H9 (cell line): ENCODE measurements at regions not wholly inside any gene's neighbourhood (a gene's known extent, or its start where the extent isn't known, plus 50 kb on each side); places are given as distances from the start of the nearest gene placed in this dataset.

Experiments used
- DNase-seq: peaks from one replicate; pipeline ENCODE4 v3.0.0-alpha.2; 2017
- H2AFZ ChIP-seq: one replicate; pipeline ENCODE4 v1.6.1; 2013; ENCODE audit warnings: mild to moderate bottlenecking, low read length, control low read depth, moderate library complexity
- H2AK5ac ChIP-seq: 2 replicates; pipeline ENCODE4 v1.6.1; 2013; ENCODE audit warnings: low read length, control low read depth, mixed read lengths; ENCODE audit not compliant: insufficient read length
- H2BK120ac ChIP-seq: one replicate; pipeline ENCODE4 v1.6.1; 2013; ENCODE audit warnings: low read depth, mild to moderate bottlenecking, low read length, control low read depth, inconsistent platforms; ENCODE audit not compliant: poor library complexity, severe bottlenecking
- H2BK12ac ChIP-seq: 2 replicates; pipeline ENCODE4 v1.6.1; 2013; ENCODE audit warnings: low read length, control low read depth, mixed read lengths, low read depth; ENCODE audit not compliant: insufficient read length
- H2BK15ac ChIP-seq: 2 replicates; pipeline ENCODE4 v1.6.1; 2013; ENCODE audit warnings: low read depth, low read length, control low read depth
- H2BK20ac ChIP-seq: one replicate; pipeline ENCODE4 v1.6.1; 2013; ENCODE audit warnings: low read depth, mild to moderate bottlenecking, low read length, control low read depth, inconsistent platforms; ENCODE audit not compliant: poor library complexity, severe bottlenecking
- H2BK5ac ChIP-seq: 2 replicates; pipeline ENCODE4 v1.6.1; 2013; ENCODE audit warnings: low read length, control low read depth, mixed read lengths; ENCODE audit not compliant: insufficient read length
- H3K14ac ChIP-seq: 2 replicates; pipeline ENCODE4 v1.6.1; 2013; ENCODE audit warnings: low read length, control low read depth; ENCODE audit not compliant: insufficient read depth
- H3K18ac ChIP-seq: 2 replicates; pipeline ENCODE4 v1.6.1; 2013; ENCODE audit warnings: low read depth, mild to moderate bottlenecking, mixed read lengths, low read length, control low read depth; ENCODE audit not compliant: insufficient read length
- H3K23ac ChIP-seq: 2 replicates; pipeline ENCODE4 v1.6.1; 2013; ENCODE audit warnings: low read length, control low read depth, mixed read lengths, low read depth; ENCODE audit not compliant: insufficient read length
- H3K23me2 ChIP-seq: 2 replicates; pipeline ENCODE4 v1.6.1; 2013; ENCODE audit warnings: low read depth, mild to moderate bottlenecking, mixed read lengths, low read length, control low read depth; ENCODE audit not compliant: insufficient read length, poor library complexity, severe bottlenecking
- H3K27ac ChIP-seq: 2 replicates; pipeline ENCODE4 v1.5.1; 2013; ENCODE audit warnings: low read length, control low read depth, mixed read lengths, low read depth; ENCODE audit not compliant: insufficient read length
- H3K27me3 ChIP-seq: 2 replicates; pipeline ENCODE4 v1.6.1; 2013; ENCODE audit warnings: low read length, control low read depth, inconsistent platforms; ENCODE audit not compliant: insufficient read depth
- H3K4ac ChIP-seq: 2 replicates; pipeline ENCODE4 v1.6.1; 2013; ENCODE audit warnings: low read depth, mild to moderate bottlenecking, control low read depth, inconsistent platforms, low read length, moderate library complexity
- H3K4me1 ChIP-seq: 2 replicates; pipeline ENCODE4 v1.6.1; 2013; ENCODE audit warnings: low read length, control low read depth, inconsistent platforms; ENCODE audit not compliant: insufficient read depth
- H3K4me2 ChIP-seq: 2 replicates; pipeline ENCODE4 v1.6.1; 2013; ENCODE audit warnings: low read length, control low read depth, mixed read lengths; ENCODE audit not compliant: insufficient read length, insufficient read depth
- H3K56ac ChIP-seq: 2 replicates; pipeline ENCODE4 v1.6.1; 2013; ENCODE audit warnings: low read depth, mild to moderate bottlenecking, mixed read lengths, low read length, control low read depth; ENCODE audit not compliant: insufficient read length
- H3K79me1 ChIP-seq: 2 replicates; pipeline ENCODE4 v1.6.1; 2013; ENCODE audit warnings: low read depth, mild to moderate bottlenecking, moderate library complexity, low read length, control low read depth, inconsistent platforms; ENCODE audit not compliant: insufficient read depth, poor library complexity, severe bottlenecking
- H3K79me2 ChIP-seq: 2 replicates; pipeline ENCODE4 v1.6.1; 2013; ENCODE audit warnings: low read length, control low read depth, inconsistent platforms; ENCODE audit not compliant: insufficient read depth
- H3K9ac ChIP-seq: 2 replicates; pipeline ENCODE4 v1.6.1; 2013; ENCODE audit warnings: low read length, control low read depth, mixed read lengths; ENCODE audit not compliant: insufficient read length; ENCODE audit errors: extremely low read depth
- H3K9me3 ChIP-seq: one replicate; pipeline ENCODE4 v1.6.1; 2013; ENCODE audit warnings: low read depth, low read length, inconsistent platforms; ENCODE audit not compliant: control insufficient read depth
- H3T11ph ChIP-seq: one replicate; pipeline ENCODE4 v1.6.1; 2013; ENCODE audit warnings: mild to moderate bottlenecking, low read length, control low read depth, inconsistent platforms
- H4K20me1 ChIP-seq: one replicate; pipeline ENCODE4 v1.6.1; 2013; ENCODE audit not compliant: control insufficient read depth, insufficient read length, insufficient read depth
- H4K5ac ChIP-seq: 2 replicates; pipeline ENCODE4 v1.6.1; 2013; ENCODE audit warnings: low read depth, mild to moderate bottlenecking, mixed read lengths, low read length, control low read depth; ENCODE audit not compliant: insufficient read length
- H4K8ac ChIP-seq: replicated peaks from 2 replicates; pipeline ENCODE4 v1.6.1; 2013; ENCODE audit warnings: low read length, control low read depth, mixed read lengths, low read depth; ENCODE audit not compliant: insufficient read length
- H4K91ac ChIP-seq: 2 replicates; pipeline ENCODE4 v1.6.1; 2013; ENCODE audit warnings: low read depth, mild to moderate bottlenecking, moderate library complexity, mixed read lengths, low read length, control low read depth; ENCODE audit not compliant: insufficient read length
- H3K27ac Mint-ChIP-seq, 3 experiments: 2 replicates in 2 of 3; 3 replicates in 1 of 3; pipeline ENCODE4 v1.8.0; 2020 to 2021; ENCODE audit warnings: mixed read lengths in 3 of 3, mild to moderate bottlenecking in 1 of 3, moderate library complexity in 1 of 3
- H3K27me3 Mint-ChIP-seq: 2 replicates; pipeline ENCODE4 v1.8.0; 2021; ENCODE audit warnings: low read depth, mild to moderate bottlenecking, moderate library complexity, mixed read lengths
- H3K36me3 Mint-ChIP-seq, 3 experiments: 2 replicates in 2 of 3; 3 replicates in 1 of 3; pipeline ENCODE4 v1.8.0; 2020 to 2021; ENCODE audit warnings: low read depth in 3 of 3, mixed read lengths in 3 of 3; ENCODE audit not compliant: insufficient read depth in 1 of 3
- H3K4me1 Mint-ChIP-seq, 2 experiments: 2 replicates each; pipeline ENCODE4 v1.8.0; 2020; ENCODE audit warnings: mixed read lengths in 2 of 2
- H3K4me3 Mint-ChIP-seq, 2 experiments: 2 replicates in 1 of 2; 3 replicates in 1 of 2; pipeline ENCODE4 v1.8.0; 2020 to 2021; ENCODE audit warnings: mild to moderate bottlenecking in 2 of 2, mixed read lengths in 2 of 2, moderate library complexity in 1 of 2
- H3K9me3 Mint-ChIP-seq, 2 experiments: 2 replicates in 1 of 2; 3 replicates in 1 of 2; pipeline ENCODE4 v1.8.0; 2020; ENCODE audit warnings: mild to moderate bottlenecking in 2 of 2, mixed read lengths in 2 of 2, moderate library complexity in 1 of 2
- WGBS: extraction: QIAGEN DNeasy Blood & Tissue Kit; methylation state at CpG from one replicate; pipeline ENCODE4 v1.1.7; 2013; ENCODE audit warnings: missing lambda C conversion rate, low lambda C conversion rate, mixed read lengths; ENCODE audit not compliant: insufficient read length; ENCODE audit errors: extremely low coverage; 5-methylcytosine and 5-hydroxymethylcytosine counted together
- TF ChIP-seq, protein P1 (sequence below): fragments of 200-600 bp; sonication (generic); conservative IDR thresholded peaks from 3 replicates; pipeline ENCODE4 v1.8.0; 2021; ENCODE audit warnings: antibody characterized with exemption, mild to moderate bottlenecking

DNA sequence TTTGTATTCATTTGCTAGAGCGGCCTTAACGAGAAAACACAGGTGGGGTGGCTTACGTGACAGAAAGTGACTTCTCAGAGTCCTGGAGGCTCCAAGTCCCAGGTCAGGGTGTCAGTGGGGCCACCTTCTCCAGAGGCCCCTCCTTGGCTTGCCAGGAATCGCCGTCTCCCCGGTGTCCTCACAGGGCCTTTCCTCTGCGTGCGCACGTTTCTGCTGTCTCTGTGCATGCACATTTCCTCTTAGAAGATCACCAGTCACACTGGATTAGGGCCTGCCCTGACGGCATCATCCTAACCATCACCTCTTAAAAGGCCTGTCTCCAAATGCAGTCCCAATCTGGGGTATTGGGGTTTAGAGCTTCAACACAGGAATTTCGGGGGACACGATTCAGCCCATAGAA, 63.8 kb upstream of the HELT start:
- 0 out of 4 replicates have a peak, but pooled peaks cover 0 to 5% of the 10 kb centered on the region in 2 experiments for H3K4me1 Mint-ChIP-seq
- no peaks in the 10 kb centered on the region for H3K9me3 Mint-ChIP-seq
- no peak overlapping the region for H2BK5ac ChIP-seq
- no peak overlapping the region for H3K4me3 Mint-ChIP-seq
- H3K27me3 ChIP-seq = no peaks in the 10 kb centered on the region
- no peak for DNase-seq
- H4K91ac ChIP-seq = no peak overlapping the region
- no peak overlapping the region for H3K27ac Mint-ChIP-seq
- no peaks in the 10 kb centered on the region for H3K4me1 ChIP-seq
- no peaks in the 10 kb centered on the region for H3K23me2 ChIP-seq
- H4K20me1 ChIP-seq = no peaks in the 10 kb centered on the region
- H3K79me2 ChIP-seq = no peaks in the 10 kb centered on the region
- no peak overlapping the region for H2AK5ac ChIP-seq
- H3T11ph ChIP-seq = no peak overlapping the region
- H3K36me3 Mint-ChIP-seq = no peaks in the 10 kb centered on the region
- TF ChIP-seq, protein P1, sequence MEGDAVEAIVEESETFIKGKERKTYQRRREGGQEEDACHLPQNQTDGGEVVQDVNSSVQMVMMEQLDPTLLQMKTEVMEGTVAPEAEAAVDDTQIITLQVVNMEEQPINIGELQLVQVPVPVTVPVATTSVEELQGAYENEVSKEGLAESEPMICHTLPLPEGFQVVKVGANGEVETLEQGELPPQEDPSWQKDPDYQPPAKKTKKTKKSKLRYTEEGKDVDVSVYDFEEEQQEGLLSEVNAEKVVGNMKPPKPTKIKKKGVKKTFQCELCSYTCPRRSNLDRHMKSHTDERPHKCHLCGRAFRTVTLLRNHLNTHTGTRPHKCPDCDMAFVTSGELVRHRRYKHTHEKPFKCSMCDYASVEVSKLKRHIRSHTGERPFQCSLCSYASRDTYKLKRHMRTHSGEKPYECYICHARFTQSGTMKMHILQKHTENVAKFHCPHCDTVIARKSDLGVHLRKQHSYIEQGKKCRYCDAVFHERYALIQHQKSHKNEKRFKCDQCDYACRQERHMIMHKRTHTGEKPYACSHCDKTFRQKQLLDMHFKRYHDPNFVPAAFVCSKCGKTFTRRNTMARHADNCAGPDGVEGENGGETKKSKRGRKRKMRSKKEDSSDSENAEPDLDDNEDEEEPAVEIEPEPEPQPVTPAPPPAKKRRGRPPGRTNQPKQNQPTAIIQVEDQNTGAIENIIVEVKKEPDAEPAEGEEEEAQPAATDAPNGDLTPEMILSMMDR = no peak
- H2BK120ac ChIP-seq = no peak overlapping the region
- no peak overlapping the region for H2AFZ ChIP-seq
- H4K5ac ChIP-seq = no peak overlapping the region
- no CpG with 5 or more reads among the region's 12 CpGs for WGBS
- peaks cover 3% of the 10 kb centered on the region for H3K27me3 Mint-ChIP-seq
- no peak overlapping the region; the same call in 1 of the 2 replicates for H3K14ac ChIP-seq
- no peak overlapping the region for H3K23ac ChIP-seq
- no peak overlapping the region for H2BK15ac ChIP-seq
- no peak overlapping the region for H2BK20ac ChIP-seq
- H3K4me2 ChIP-seq = no peak overlapping the region
- no peak overlapping the region for H4K8ac ChIP-seq
- H3K18ac ChIP-seq = no peak overlapping the region
- H2BK12ac ChIP-seq = no peak overlapping the region
- no peak overlapping the region for H3K9ac ChIP-seq
- no peaks in the 10 kb centered on the region for H3K9me3 ChIP-seq
- H3K27ac ChIP-seq = no peak overlapping the region
- no peaks in the 10 kb centered on the region for H3K79me1 ChIP-seq
- H3K56ac ChIP-seq = no peak overlapping the region
- H3K4ac ChIP-seq = no peak overlapping the region
